ENCODE measurements at regions not wholly inside any gene's neighbourhood (a gene's known extent, or its start where the extent isn't known, plus 50 kb on each side); places are given as distances from the start of the nearest gene placed in this dataset.

- Histone ChIP-seq H2BK12ac (ENCODE audit: low read depth, low read length) (no peak overlapping the region), H4K5ac (ENCODE audit: insufficient read length, low read depth, low read length) (no peak overlapping the region), H2BK20ac (ENCODE audit: low read length) (no peak overlapping the region), H3K9ac (replicated peaks in 1 of 4; ENCODE audit: extremely low read depth in 1 of 4, low read depth in 3 of 4, low read length in 3 of 4) (no peak overlapping the region), H3K23ac (ENCODE audit: insufficient read length) (no peak overlapping the region), H3K56ac (replicated peaks; ENCODE audit: insufficient read length, low read depth, low read length) (no peak overlapping the region), H3K9me3 (ENCODE audit: insufficient read depth in 2 of 2, low read depth in 1 of 2, low read length in 1 of 2) (peaks cover 0 to 2% of the 10 kb centered on the region in 2 experiments; a peak in 1 of 4 replicates), H3K4me2 (ENCODE audit: insufficient read depth in 1 of 2, low read depth in 2 of 2, low read length in 2 of 2) (no peak overlapping the region), H3K27ac (ENCODE audit: low read depth, low read length) (no peak overlapping the region), H3K27me3 (replicated peaks in 1 of 4; ENCODE audit: control insufficient read depth in 3 of 4, extremely low read depth in 1 of 4, insufficient read depth in 3 of 4, low read length in 3 of 4) (peaks cover 22 to 73% (median 49%) of the 10 kb centered on the region in 4 experiments), H2BK5ac (ENCODE audit: low read depth, low read length) (no peak overlapping the region), H3K79me2 (ENCODE audit: control insufficient read depth in 1 of 2, insufficient read depth in 2 of 2, low read length in 2 of 2) (no peaks in the 10 kb centered on the region), H3K23me2 (ENCODE audit: low read depth, low read length) (no peaks in the 10 kb centered on the region; the same call in 1 of the 2 replicates), H3K4me1 (replicated peaks in 1 of 4; ENCODE audit: control insufficient read depth in 3 of 4, insufficient read depth in 4 of 4, low read length in 3 of 4) (peaks cover 0 to 7% (median 4%) of the 10 kb centered on the region in 4 experiments; a peak in 2 of 7 replicates), H2BK120ac (replicated peaks; ENCODE audit: low read depth, low read length) (no peak overlapping the region), H3K79me1 (ENCODE audit: low read depth, low read length) (no peaks in the 10 kb centered on the region), H4K91ac (replicated peaks; ENCODE audit: insufficient read length, low read length) (no peak overlapping the region), H4K20me1 (replicated peaks in 1 of 2; ENCODE audit: control insufficient read depth in 1 of 2, insufficient read depth in 2 of 2, low read length in 2 of 2) (no peaks in the 10 kb centered on the region), H2AK5ac (ENCODE audit: low read depth, low read length) (no peak overlapping the region), H3K18ac (ENCODE audit: extremely low read depth, low read length) (no peak overlapping the region), H2BK15ac (ENCODE audit: low read length) (no peak overlapping the region), H3K4ac (replicated peaks; ENCODE audit: insufficient read length, low read depth, low read length) (no peak overlapping the region), H4K8ac (ENCODE audit: extremely low read depth, insufficient read depth, low read length) (no peak overlapping the region), H2AFZ (ENCODE audit: low read length) (no peak overlapping the region), H3K14ac (ENCODE audit: insufficient read length) (no peak overlapping the region), H3K4me3 (ENCODE audit: extremely low read depth in 1 of 4, insufficient read depth in 2 of 4, low read depth in 3 of 4, low read length in 4 of 4) (no peak overlapping the region), H3K36me3 (ENCODE audit: control insufficient read depth in 2 of 4, insufficient read depth in 4 of 4, low read length in 3 of 4) (no peaks in the 10 kb centered on the region)
- 95 to 100% methylated on average over 1 to 4 of the region's 4 CpGs for WGBS, 2 experiments (ENCODE audit: extremely low coverage in 1 of 2, insufficient coverage in 1 of 2, insufficient read length in 1 of 2, insufficient replicate concordance in 2 of 2, low coverage in 1 of 2, low lambda C conversion rate in 2 of 2, missing lambda C conversion rate in 1 of 2)
- FAIRE-seq (no peak), DNase-seq (ENCODE audit: low read depth in 1 of 2, low spot score in 2 of 2) (no peak)
- CTCF ChIA-PET (ENCODE audit: partially characterized antibody): interaction anchor here (1.2 kb wide), 1 partner anchor 12 kb away, joined by 4 read pairs; no protein-coding TSS in a partner anchor
- no peak for TF ChIP-seq CTBP2 (IDR thresholded peaks at IDR 0.05; ENCODE audit: borderline replicate concordance, insufficient read depth, insufficient read length, low read length)
- no peak for TF ChIP-seq TCF12 (IDR thresholded peaks at IDR 0.05; ENCODE audit: low read depth, low read length)
- TF ChIP-seq SIN3A (conservative IDR thresholded peaks at IDR 0.05 in 1 of 2, IDR thresholded peaks at IDR 0.05 in 1 of 2; ENCODE audit: low read depth in 1 of 2, low read length in 2 of 2): no peak
- TF ChIP-seq MAFK (IDR thresholded peaks at IDR 0.05; ENCODE audit: low read depth, low read length): no peak
- no peak for TF ChIP-seq SP2 (IDR thresholded peaks at IDR 0.05; ENCODE audit: low read length)
- no peak for TF ChIP-seq JUND (IDR thresholded peaks at IDR 0.05; ENCODE audit: low read length)
- TF ChIP-seq TAF1 (IDR thresholded peaks at IDR 0.05; ENCODE audit: low read depth, low read length): no peak
- TF ChIP-seq, protein P1, sequence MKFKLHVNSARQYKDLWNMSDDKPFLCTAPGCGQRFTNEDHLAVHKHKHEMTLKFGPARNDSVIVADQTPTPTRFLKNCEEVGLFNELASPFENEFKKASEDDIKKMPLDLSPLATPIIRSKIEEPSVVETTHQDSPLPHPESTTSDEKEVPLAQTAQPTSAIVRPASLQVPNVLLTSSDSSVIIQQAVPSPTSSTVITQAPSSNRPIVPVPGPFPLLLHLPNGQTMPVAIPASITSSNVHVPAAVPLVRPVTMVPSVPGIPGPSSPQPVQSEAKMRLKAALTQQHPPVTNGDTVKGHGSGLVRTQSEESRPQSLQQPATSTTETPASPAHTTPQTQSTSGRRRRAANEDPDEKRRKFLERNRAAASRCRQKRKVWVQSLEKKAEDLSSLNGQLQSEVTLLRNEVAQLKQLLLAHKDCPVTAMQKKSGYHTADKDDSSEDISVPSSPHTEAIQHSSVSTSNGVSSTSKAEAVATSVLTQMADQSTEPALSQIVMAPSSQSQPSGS (IDR thresholded peaks at IDR 0.05; ENCODE audit: low read length): no peak
- no peak for TF ChIP-seq ASH2L (IDR thresholded peaks at IDR 0.05; ENCODE audit: low read length)
- TF ChIP-seq TEAD4 (IDR thresholded peaks at IDR 0.05; ENCODE audit: low read depth, low read length): no peak
- no peak for TF ChIP-seq KDM5A (IDR thresholded peaks at IDR 0.05; ENCODE audit: low read length)
- POLR2A ChIA-PET (ENCODE audit: partially characterized antibody): no interaction called here
Measured at GRCh38 chr22:22122348-22123117, 122.1 kb upstream of the VPREB1 start.
